IPS-NIHi11 (cell line): ENCODE measurements at regions not wholly inside any gene's neighbourhood (a gene's known extent, or its start where the extent isn't known, plus 50 kb on each side); places are given as distances from the start of the nearest gene placed in this dataset.
"Not testable (repeated sequence)": the region's sequence is repeated elsewhere in the genome, so short reads cannot be mapped to it uniquely, and the experiment has no call there.

Experiments used
- DNase-seq: peaks from one replicate; pipeline ENCODE4 v3.0.0; 2012; ENCODE audit warnings: mixed read lengths, low spot score

DNA sequence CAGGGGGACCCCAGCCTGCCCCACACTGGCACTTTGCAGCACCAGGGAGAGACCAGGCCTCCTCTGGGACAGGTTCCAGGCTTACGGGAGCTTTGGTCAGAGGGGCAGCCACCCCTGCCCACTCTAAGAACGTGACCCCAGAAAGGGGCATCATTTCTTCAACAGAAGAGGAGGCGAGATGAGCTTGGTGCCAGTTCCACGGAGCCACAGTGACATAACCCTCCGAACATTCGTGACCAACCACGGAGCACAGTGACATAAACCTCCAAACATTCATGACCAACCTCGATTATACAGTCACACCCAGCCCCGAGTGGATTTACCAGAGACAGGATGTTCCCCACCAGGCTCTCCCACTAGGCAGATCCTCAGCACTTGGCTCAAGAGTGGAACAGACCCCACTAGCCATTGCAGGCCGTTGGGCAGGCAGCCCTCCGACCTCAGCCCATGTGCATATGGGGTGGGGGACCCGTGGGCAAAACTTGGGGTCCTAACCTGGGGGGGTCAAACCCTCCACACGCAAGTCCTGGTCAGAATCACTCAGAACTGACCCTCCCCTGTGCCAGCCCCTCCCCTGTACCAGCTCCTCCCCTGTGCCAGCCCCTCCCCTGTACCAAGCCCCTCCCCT, 112.9 kb downstream of the METRNL start:
- no peak for DNase-seq

DNA sequence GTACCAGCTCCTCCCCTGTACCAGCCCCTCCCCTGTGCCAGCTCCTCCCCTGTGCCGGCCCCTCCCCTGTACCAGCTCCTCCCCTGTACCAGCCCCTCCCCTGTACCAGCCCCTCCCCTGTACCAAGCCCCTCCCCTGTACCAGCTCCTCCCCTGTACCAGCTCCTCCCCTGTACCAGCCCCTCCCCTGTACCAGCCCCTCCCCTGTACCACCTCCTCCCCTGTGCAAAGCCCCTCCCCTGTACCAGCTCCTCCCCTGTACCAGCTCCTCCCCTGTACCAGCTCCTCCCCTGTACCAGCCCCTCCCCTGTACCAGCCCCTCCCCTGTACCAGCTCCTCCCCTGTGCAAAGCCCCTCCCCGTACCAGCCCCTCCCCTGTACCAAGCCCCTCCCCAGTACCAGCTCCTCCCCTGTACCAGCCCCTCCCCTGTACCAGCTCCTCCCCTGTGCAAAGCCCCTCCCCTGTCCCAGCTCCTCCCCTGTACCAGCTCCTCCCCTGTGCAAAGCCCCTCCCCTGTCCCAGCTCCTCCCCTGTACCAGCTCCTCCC, 113.5 kb downstream of the METRNL start:
- DNase-seq, result not testable (repeated sequence)

DNA sequence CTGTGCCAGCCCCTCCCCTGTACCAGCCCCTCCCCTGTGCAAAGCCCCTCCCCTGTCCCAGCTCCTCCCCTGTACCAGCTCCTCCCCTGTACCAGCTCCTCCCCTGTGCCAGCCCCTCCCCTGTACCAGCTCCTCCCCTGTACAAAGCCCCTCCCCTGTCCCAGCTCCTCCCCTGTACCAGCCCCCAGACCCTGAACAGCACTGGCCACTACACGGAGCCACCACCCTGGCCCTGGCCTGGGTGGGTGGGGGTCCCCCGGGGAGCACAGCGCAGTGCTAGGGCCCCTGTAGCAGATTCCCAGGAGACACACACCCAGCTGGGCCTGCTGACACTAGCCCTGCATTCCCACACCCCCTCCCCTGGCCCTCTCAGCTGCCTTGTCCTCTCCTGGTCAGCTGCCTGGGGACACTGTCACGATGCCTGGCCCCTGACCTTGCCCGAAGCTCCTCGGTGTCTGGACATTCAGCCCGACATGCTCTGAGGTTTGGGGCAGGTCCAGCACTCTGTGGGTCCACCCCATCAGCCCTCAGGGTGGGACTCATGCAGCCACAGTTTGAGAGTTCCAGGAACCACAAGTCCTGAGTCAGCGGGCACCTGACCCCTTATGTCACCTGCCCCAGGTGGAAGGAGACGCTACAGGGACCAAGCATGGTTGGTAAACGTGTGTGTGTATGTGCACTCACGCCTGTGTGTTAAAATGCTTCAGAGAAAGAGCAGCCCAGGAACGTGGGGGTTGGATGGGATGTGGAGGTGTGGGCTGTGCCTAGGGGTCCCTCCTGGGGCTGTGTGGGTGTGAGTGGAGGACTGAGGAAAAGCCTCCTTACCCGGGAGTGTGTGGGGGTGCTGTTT, 114.2 kb downstream of the METRNL start:
- no peak for DNase-seq

DNA sequence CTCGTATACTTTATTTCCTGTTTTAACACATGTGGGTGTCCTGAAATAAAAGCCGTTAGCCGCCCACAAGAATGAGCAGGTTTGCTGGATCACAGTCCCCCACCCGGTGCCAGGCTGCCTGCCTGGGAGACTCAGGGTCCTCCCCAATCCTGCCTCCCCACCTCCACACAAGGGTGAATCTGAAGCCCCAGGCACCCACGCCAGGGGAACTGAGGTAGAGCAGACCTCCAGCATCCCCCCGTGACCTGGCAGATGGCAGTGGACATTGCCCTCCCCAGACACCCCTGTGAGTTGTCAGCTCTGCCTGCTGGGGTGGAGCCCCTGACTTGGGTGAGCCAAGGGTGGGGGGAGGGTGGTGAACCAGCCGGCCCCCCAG, 114.8 kb downstream of the METRNL start:
- no peak for DNase-seq

DNA sequence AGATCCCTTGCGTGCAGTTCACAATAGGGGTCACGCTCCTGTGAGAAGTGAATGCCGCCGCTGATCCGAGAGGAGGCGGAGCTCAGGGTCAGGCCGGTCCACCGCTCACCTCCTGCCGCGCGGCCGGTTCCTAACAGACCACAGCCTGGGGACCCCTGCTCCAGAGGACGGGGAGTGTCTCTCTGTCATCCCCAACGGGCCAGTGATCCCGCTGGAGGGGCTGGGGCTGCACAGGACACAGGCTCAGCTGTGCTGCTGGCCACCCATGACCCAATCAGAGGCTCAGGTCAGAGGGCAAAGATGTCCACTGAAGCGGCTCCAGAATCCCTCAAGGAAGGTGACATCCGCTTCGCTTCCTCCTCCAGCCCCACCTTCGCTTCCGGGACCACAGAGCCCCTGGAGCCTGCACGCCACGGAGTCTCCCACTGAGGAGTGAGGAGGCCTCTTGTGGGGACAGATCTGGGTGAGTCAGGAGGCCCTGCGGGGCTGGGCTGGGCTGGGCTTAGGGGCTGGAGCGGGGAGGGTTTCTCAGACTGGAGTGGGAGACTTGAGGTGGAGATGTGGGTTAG, 115.4 kb downstream of the METRNL start:
- no peak for DNase-seq

DNA sequence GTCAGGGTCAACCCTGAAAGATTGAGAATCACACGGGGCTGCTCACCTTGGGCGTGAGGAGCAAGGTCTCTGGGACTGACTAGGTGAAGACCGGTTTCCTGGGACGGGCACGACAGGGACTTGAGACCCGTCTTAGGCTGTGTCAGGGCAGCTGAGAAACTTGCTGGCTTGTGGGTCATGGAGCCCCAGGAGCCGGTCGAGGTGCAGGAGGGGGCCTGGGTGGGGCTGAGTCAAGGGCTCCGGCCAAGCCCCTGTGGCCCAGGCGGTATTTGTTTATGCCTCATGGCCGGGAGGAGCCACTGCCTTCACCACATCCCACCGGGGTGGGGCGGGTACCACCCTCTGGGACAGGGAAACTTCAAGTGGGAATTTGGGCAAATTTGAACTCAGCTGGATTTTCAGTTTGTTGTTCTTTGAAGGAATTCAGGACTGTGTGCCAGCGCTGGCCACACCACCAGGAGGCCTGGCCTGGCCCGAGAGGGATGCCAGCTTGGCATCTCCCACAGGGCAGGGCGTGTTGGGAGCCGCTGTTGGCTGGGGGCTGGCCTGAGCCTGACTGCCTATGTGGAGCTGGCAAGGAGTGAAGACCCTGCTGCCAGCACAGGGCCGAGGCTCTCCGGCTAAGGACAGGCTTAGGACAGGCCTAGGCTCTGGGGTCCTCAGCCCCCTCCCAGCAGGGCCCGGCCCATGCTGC, 116.1 kb downstream of the METRNL start:
- no peak for DNase-seq

DNA sequence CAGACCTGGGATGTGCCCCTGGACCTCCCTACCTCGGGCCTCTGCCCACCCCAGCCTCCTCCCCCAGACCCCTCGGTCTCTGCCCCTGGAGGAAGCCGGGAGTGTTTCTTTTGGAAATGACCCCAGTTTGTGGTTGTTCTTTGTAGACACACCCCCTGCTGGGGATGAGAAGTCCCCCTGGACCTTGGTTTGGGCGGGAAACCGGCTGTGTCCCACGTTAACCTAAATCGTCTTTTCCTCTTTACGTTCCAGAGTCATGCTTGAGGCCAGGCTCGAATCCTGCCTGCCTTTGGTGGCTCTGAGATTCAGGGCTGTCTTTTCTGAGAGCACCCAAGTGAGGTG, 116.6 kb downstream of the METRNL start:
- DNase-seq, result no peak

DNA sequence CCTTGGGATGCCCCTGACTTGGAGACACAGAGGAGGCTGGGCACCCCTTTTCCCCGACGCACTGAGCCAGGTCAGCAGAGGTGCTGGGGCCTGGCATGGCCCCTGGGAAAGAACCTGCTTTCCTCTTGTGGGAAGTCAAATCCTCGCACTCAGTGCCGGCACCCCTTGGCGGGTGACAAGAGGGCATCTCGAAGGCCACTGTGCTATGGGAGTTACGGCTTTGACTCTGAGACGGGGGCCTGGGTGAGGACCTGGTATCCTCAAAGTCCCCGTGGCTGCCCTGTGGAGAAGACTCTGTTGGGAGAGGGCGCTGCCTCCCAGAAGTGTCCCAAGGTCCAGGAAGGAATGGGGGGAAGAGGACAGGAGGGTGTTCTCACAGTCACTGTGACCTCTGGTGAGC, 117.0 kb downstream of the METRNL start:
- no peak for DNase-seq

DNA sequence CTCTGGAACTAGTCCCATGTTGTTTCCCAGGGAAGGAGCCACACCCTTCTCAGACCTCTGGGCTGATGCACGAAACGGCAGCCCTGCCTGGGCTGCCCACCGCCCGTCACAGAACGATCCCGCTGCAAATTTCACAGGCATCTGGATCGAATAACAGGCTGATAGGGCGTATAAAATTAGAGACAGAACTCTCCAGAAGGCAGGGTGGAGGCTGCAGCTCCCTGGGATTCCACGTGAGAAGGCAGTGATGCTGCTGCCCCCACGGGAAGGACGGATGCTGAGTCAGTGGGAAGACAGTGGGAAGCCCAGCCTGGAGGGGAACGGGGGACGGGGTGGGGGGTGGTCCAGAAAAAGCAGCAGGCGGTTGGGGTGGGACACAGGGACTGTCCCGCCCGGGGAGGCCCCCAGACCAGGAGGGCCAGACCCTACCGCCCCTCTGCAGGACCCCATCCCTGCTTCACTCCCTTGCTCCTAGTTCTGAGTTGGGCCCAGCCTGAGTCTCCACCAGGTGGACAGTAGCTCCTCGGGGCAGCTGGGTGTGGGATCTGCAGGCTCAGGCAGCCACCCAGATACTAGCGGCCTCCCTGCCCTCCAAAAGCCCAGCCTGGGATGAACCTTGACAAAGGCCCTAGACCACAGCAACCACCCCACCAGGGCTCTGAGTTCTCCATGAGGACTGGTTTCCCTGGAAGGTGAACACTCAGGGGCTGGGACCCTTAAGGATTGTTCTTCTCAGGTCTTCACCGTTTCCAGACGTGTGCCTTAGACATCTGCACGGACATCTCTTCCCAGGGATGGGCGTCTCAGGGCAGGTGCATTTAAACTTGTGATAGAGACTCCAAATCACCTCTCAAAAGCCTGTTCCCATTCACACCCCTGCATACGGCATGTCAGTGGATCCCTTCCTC, 117.8 kb downstream of the METRNL start:
- DNase-seq, result no peak

DNA sequence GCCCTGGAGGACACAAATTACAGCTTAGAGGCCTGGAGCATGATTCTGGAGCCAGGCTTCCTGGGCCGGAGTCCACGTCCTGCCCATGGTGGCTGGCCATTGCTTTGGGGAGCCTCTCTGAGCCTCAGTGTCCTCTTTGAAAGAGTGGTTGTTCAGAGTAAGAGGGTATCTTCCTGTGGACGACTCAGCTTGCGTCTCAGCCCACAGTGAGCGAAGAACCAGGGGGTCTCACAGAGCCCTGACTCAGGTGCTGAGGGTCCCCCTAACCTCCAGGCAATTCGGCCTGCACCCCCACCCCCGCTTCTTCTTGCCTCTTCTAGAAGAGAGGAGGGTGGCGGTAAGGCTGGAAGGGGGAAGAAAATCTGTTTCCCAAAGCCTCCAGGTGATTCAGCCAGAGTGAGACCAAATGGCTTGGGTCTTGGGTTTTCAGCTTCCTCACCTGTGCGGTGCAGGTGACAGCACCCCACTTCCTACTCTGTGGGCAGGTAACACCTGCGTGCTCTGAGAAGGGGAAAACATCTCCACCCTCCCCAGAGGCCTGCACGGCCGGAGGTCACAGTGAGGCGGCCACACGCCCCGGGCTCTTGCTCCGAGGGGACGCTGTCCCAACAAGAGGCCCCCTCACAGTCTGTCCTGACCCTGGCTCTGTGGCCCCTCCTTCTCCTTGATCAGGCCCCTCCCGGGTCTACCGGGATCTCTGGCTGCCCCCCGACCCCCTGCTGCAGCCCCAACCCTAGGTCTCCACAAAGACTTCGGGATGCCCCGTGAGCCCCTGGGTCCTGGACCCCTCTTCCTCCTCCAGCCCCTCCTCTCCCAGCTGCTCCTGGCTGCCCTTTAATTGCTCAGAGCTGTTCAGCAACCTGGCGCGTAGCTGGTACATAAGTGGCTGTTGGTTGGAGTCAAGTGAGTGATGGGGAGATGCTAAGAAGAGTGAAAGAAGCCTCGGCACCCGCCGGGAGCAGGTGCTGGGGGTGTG, 119.2 kb downstream of the METRNL start:
- no peak for DNase-seq

DNA sequence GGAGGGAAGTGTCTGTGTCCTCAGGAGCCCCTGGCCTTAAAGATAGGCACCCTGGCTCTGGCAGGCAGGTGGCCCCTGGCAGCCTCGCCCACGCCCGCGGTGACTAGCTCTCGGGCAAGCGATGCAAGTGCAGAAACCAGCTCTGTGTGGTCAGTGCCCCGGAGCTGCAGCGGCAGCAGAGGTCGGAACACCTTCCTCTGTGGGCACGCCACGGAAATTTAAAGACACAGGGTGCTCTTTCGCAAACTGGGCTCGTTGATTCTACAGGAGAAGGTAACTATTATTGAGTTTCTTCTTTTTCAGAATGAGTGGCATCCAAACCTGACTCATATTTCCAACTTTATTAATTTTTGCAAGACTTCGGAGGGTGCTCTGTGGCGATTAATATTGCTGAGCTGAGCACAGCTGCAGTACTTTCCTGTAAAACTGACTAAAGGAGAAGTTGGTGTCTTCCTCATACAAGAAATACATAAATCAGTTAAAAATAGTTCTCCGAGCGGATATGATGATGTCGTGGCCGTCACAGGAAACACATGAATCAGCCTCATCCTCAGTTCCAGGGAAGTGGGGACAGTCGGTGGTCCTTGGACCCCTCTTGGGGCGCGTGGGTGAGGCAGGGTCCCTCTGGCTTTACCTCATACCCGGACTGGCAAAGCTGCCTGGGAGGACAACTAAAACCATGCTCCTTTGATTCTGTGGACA, 120.2 kb downstream of the METRNL start:
- no peak for DNase-seq

DNA sequence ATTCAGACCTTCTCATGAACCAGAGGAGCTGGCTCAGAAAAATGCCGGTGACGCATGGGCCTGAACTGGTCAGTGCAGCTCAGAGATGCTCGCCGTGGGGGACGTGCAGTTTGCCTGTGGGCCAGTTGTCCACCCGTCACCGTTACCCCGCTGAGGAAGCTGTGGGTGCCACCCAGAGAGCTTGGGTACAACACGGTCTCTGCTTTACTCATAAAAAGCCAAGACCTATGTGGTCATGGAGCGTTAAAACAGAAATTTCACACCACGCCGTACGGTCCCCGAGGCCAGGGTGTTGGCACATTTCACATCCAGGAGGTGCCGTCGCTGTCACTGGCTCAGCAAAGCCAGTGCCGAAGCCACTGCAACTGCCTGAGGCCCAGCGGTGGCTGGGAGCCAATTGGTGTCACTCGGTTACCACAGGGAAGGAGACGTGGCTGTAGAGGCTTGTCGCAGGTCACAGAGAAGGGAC, 120.9 kb downstream of the METRNL start:
- no peak for DNase-seq

DNA sequence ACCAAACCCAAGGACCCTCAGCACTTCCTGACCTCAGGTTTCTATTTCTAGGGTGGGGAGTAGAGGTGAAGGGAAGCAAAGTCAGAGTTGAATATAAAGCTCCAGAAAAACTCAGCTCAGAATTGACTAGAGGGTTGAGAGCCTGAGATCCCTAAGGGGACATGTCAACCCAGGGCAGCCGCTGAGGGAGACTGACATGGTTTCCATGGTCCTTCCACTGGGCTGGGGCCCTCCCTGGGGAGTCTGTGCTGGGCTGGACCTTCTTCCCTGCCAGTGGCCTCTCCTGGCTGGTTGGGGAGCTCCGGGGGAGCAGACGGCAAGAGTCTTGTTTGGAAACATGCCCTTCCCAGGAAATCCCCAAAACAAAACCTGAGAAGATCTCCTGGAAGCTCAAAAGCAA, 121.3 kb downstream of the METRNL start:
- no peak for DNase-seq

DNA sequence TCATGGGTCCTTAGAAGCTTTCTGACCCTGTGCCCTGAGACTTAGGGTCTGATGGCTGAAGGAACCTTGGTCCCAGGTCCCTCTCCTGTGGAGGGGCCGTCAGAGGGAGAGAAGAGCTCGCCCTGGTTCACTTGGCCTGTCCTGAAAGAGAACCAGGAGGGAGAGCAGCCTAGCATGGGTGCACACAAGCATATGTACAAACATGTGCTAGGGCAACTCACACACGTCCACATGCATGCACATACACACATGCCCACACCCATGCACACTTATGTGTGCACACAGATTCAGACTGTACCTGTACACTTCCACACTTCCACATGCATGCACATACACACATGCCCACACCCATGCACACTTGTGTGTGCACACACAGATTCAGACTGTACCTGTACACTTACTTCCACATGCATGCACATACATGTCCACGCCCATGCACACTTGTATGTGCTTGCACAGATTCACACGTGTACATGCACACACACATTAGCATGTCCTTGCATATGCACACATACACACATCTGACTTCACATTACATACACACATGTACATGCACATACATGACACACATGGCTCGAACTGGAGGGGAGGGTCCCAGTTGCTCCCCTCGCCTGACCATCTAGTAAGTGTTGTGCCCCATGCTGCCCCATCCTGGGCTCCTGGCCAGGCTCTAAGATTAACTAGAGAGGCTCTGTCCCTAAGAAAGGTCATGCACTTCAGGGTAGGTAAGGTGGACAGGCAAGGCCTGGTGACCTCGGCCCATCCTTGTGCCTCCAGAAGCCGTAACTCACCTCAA, 122.0 kb downstream of the METRNL start:
- DNase-seq, result no peak

DNA sequence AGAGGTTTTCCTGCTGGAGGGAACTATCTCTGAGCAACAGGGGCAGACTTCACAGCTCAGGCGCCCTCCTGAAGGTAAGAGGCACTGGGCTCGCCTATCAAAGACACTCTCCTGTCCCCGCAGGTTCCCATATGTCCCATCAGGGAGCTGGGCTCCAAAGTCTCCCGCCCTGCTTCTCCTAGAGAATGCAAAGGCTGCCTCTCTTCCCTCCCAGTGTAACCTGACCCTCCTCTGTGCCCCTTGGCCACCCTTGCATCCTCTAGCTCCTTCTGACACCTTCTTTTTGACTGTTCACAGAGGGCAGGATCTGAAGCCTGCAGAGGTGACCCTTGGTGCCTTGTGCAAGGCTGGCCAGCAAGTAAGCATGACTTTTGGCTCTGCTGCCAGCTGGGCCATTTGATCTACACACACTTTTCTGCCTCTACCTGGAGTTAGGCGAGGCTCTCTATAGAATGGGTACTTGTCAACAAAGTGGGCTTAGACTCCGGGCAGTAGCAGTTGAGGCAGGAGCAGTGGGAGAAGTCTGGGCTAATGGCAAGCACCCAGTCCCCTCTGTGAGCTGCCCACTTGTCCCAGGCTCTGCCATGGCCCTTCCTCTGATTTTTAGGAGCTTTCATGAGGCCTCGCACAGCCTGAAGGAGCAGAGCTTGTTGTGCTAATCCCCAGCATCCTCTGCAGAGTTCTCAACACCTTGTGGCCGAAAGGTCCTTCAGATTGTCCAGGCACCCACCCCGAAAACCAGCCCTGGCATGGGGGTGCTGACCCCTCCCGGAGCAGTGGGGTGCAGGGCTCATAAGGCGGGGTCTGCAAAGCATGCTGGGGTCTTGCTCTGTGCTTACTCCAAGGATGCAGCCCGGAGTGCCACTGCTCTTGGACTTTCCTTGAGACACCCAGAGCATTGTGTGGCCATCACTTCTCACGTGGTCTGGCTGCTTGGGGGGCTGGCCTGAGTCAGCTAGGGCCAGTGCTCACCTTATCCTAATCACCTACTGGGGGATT, 122.9 kb downstream of the METRNL start:
- no peak for DNase-seq

DNA sequence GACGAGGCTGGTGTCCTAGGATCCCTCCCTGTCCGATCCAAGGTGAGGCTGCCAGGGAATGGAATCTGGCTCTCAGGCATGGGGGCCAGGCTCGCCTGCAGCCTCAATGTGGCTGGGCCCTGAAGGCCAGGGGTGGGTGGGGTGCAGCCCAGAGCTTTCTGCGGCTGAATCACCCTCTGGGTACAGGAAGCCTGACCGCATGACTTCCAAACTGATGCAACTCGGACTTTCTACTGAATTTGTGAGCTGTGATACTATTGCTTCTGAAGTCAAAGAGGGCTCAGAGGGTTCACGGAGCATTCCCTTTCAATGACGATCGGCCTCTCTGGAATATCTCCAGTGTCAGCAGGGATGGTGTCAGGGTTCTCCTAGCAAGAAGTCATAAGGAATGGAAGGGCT, 123.7 kb downstream of the METRNL start:
- no peak for DNase-seq

DNA sequence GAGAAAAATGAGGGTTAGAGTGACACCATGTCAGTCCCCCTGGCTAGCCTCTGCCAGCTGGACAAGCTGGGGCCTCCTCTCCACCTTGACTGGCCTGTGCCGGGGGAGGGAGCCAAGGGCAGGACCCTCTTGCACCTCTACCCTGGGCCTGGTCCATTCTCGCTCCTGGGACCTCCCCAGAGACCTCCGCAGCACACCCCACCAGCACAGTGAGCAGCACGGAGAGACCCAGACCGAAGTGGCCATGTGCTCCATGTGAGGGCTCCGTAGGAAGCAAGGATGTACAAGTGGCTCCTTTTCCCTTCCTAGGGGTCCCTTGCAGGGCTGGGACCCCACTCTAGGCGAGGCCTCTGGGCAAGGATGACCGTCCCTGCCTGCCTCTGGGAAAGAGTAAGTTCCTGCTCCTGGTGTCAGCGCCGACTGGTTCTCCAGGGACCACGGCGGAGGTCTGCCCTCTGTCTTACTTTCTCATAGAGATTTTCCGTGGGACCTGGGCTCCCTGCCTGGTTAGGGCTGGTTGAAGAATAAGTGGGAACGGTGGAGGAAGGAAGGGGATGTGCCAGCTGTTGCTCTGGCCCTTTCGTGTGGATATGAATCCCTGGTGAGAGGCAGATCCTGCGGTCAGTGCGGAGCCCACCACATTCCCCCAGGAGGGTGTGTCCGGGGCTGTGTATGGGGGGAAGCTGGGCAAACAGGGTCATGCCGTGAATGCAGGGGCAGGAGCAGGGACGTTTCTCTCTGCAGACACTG, 124.2 kb downstream of the METRNL start:
- DNase-seq, result no peak
